GM23338 (cell line): ENCODE measurements at regions not wholly inside any gene's neighbourhood (a gene's known extent, or its start where the extent isn't known, plus 50 kb on each side); places are given as distances from the start of the nearest gene placed in this dataset.

Source experiments
- ATAC-seq: fragments of 200-7000 bp; cut with Tn5 transposase; 3 replicates; pipeline ENCODE4 v1.9.1; 2020
- DNase-seq: peaks from one replicate; pipeline ENCODE4 v3.0.0-alpha.2; 2015; ENCODE audit warnings: low spot score
- H2AFZ ChIP-seq: fragments of 200-600 bp; sonication (generic); 2 replicates; pipeline ENCODE4 v1.8.0; 2016; ENCODE audit warnings: antibody characterized with exemption, mild to moderate bottlenecking, moderate library complexity
- H3F3A ChIP-seq: fragments of 200-600 bp; sonication (generic); replicated peaks from 2 replicates; pipeline ENCODE4 v1.8.0; 2017; ENCODE audit warnings: antibody characterized with exemption, mixed run types, low read depth
- H3K27ac ChIP-seq: fragments of 200-600 bp; sonication (generic); 2 replicates; pipeline ENCODE4 v1.6.1; 2016; ENCODE audit warnings: low read depth
- H3K27me3 ChIP-seq: fragments of 200-600 bp; sonication (generic); 2 replicates; pipeline ENCODE4 v1.8.0; 2016; ENCODE audit warnings: mild to moderate bottlenecking, mixed run types, moderate library complexity; ENCODE audit not compliant: insufficient read depth
- H3K36me3 ChIP-seq: fragments of 200-600 bp; sonication (generic); 2 replicates; pipeline ENCODE4 v1.8.0; 2016; ENCODE audit warnings: mild to moderate bottlenecking; ENCODE audit not compliant: insufficient read depth
- H3K4me1 ChIP-seq: fragments of 200-600 bp; sonication (generic); 2 replicates; pipeline ENCODE4 v1.8.0; 2016; ENCODE audit warnings: mild to moderate bottlenecking, moderate library complexity; ENCODE audit not compliant: insufficient read depth
- H3K4me2 ChIP-seq: fragments of 200-600 bp; sonication (generic); 2 replicates; pipeline ENCODE4 v1.7.1; 2017; ENCODE audit warnings: mixed run types
- H3K4me3 ChIP-seq: fragments of 200-600 bp; sonication (generic); 2 replicates; pipeline ENCODE4 v1.6.1; 2016; ENCODE audit warnings: mixed run types
- H3K79me2 ChIP-seq: fragments of 200-600 bp; sonication (generic); replicated peaks from 2 replicates; pipeline ENCODE4 v1.8.0; 2017; ENCODE audit warnings: mild to moderate bottlenecking; ENCODE audit not compliant: insufficient read depth
- H3K9me2 ChIP-seq: fragments of 200-600 bp; sonication (generic); 2 replicates; pipeline ENCODE4 v1.8.0; 2017; ENCODE audit not compliant: insufficient read depth
- H4K20me1 ChIP-seq: fragments of 200-600 bp; sonication (generic); replicated peaks from 2 replicates; pipeline ENCODE4 v1.8.0; 2017; ENCODE audit warnings: mild to moderate bottlenecking; ENCODE audit not compliant: insufficient read depth
- H3K27ac Mint-ChIP-seq: 2 replicates; pipeline ENCODE4 v1.8.0; 2020; ENCODE audit warnings: inconsistent platforms, mild to moderate bottlenecking, moderate library complexity, mixed read lengths
- H3K27me3 Mint-ChIP-seq: 3 replicates; pipeline ENCODE4 v1.8.0; 2022; ENCODE audit warnings: low read depth, mild to moderate bottlenecking, moderate library complexity, mixed read lengths, inconsistent platforms; ENCODE audit not compliant: insufficient read depth, poor library complexity
- H3K36me3 Mint-ChIP-seq: 3 replicates; pipeline ENCODE4 v1.8.0; 2021; ENCODE audit warnings: low read depth, mild to moderate bottlenecking, inconsistent platforms, moderate library complexity, mixed read lengths
- H3K4me1 Mint-ChIP-seq: 3 replicates; pipeline ENCODE4 v1.8.0; 2020; ENCODE audit warnings: mild to moderate bottlenecking, inconsistent platforms, mixed read lengths
- H3K4me3 Mint-ChIP-seq: 3 replicates; pipeline ENCODE4 v1.8.0; 2021; ENCODE audit warnings: moderate library complexity, mild to moderate bottlenecking, inconsistent platforms, mixed read lengths
- H3K9me3 Mint-ChIP-seq: 3 replicates; pipeline ENCODE4 v1.8.0; 2020; ENCODE audit warnings: moderate library complexity, mild to moderate bottlenecking, inconsistent platforms, mixed read lengths
- ETS1 ChIP-seq: IDR thresholded peaks from 2 replicates; pipeline ENCODE4 v1.6.1; 2016; ENCODE audit warnings: antibody characterized with exemption
- EZH2phosphoT487 ChIP-seq: fragments of 200-600 bp; sonication (generic); IDR thresholded peaks from one replicate; pipeline ENCODE4 v1.8.1; 2018; ENCODE audit warnings: antibody characterized with exemption; ENCODE audit not compliant: unreplicated experiment
- JUNB ChIP-seq: IDR thresholded peaks from one replicate; pipeline ENCODE4 v1.6.1; 2016; ENCODE audit warnings: antibody characterized with exemption; ENCODE audit not compliant: unreplicated experiment
- NANOG ChIP-seq: IDR thresholded peaks from 2 replicates; pipeline ENCODE4 v1.6.1; 2016; ENCODE audit warnings: antibody characterized with exemption, borderline replicate concordance
- POLR2AphosphoS5 ChIP-seq: IDR thresholded peaks from 2 replicates; pipeline ENCODE4 v1.6.1; 2016; ENCODE audit warnings: antibody characterized with exemption, low read depth
- REST ChIP-seq: IDR thresholded peaks from one replicate; pipeline ENCODE4 v1.6.1; 2018; ENCODE audit warnings: antibody characterized with exemption; ENCODE audit not compliant: unreplicated experiment
- ZNF114 ChIP-seq: fragments of 250-450 bp; sonication (Bioruptor Pico); IDR thresholded peaks from 2 replicates; pipeline ENCODE4 v1.5.0; 2020; ENCODE audit warnings: mild to moderate bottlenecking, moderate library complexity
- ZNF462 ChIP-seq: fragments of 250-450 bp; sonication (Bioruptor Pico); IDR thresholded peaks from 2 replicates; pipeline ENCODE4 v1.5.0; 2020; ENCODE audit warnings: mild to moderate bottlenecking, moderate library complexity

GRCh38 chr14:38143659-38144505 lies 63.8 kb upstream of the SSTR1 start:
- H3K9me3 Mint-ChIP-seq, result no peaks in the 10 kb centered on the region
- Histone ChIP-seq H4K20me1 (no peaks in the 10 kb centered on the region), H3K79me2 (no peaks in the 10 kb centered on the region), H3K4me3 (peak overlapping the region; percentile 3; the same call in 1 of the 2 replicates), H2AFZ (no peak overlapping the region), H3K27ac (peak overlapping the region; percentile 81), H3K4me1 (peaks cover 34% of the 10 kb centered on the region), H3K36me3 (no peaks in the 10 kb centered on the region), H3K4me2 (peak overlapping the region; percentile 56), H3K9me2 (peaks cover 10% of the 10 kb centered on the region; the same call in 1 of the 2 replicates), H3F3A (no peaks in the 10 kb centered on the region), H3K27me3 (no peaks in the 10 kb centered on the region)
- peaks cover 38% of the 10 kb centered on the region for H3K4me1 Mint-ChIP-seq
- ATAC-seq, result peak; percentile 72
- H3K4me3 Mint-ChIP-seq, result peak overlapping the region; percentile 31
- peak overlapping the region; percentile 81 for H3K27ac Mint-ChIP-seq
- peak; percentile 61 for DNase-seq
- no peaks in the 10 kb centered on the region for H3K27me3 Mint-ChIP-seq
- no peaks in the 10 kb centered on the region; the same call in 2 of the 3 replicates for H3K36me3 Mint-ChIP-seq
- TF ChIP-seq POLR2AphosphoS5, result no peak
- no peak for TF ChIP-seq EZH2phosphoT487
- no peak for TF ChIP-seq ETS1
- TF ChIP-seq ZNF114, result no peak
- TF ChIP-seq REST, result no peak

GRCh38 chr14:38145142-38145541 lies 62.6 kb upstream of the SSTR1 start:
- Mint-ChIP-seq H3K4me3 (no peak overlapping the region), H3K36me3 (no peaks in the 10 kb centered on the region; the same call in 2 of the 3 replicates), H3K4me1 (peaks cover 38% of the 10 kb centered on the region), H3K27me3 (no peaks in the 10 kb centered on the region), H3K27ac (no peak overlapping the region), H3K9me3 (no peaks in the 10 kb centered on the region)
- H4K20me1 ChIP-seq, result no peaks in the 10 kb centered on the region
- H3K36me3 ChIP-seq, result no peaks in the 10 kb centered on the region
- H3K9me2 ChIP-seq, result peaks cover 13% of the 10 kb centered on the region; the same call in 1 of the 2 replicates
- H3K27me3 ChIP-seq, result no peaks in the 10 kb centered on the region
- H3K4me2 ChIP-seq, result no peak overlapping the region
- H3K27ac ChIP-seq, result no peak overlapping the region
- peaks cover 34% of the 10 kb centered on the region for H3K4me1 ChIP-seq
- H2AFZ ChIP-seq, result no peak overlapping the region
- no peak overlapping the region for H3K4me3 ChIP-seq
- DNase-seq, result no peak
- H3K79me2 ChIP-seq, result no peaks in the 10 kb centered on the region
- ATAC-seq, result no peak
- H3F3A ChIP-seq, result no peaks in the 10 kb centered on the region
- no peak for TF ChIP-seq ETS1
- TF ChIP-seq ZNF114, result no peak
- no peak for TF ChIP-seq EZH2phosphoT487
- TF ChIP-seq JUNB, result no peak
- no peak for TF ChIP-seq ZNF462 (CRISPR knock-in tag)
- TF ChIP-seq NANOG, result no peak
